GM23338 (cell line): ENCODE measurements at regions not wholly inside any gene's neighbourhood (a gene's known extent, or its start where the extent isn't known, plus 50 kb on each side); places are given as distances from the start of the nearest gene placed in this dataset.

ENCODE experiments used
- CTCF ChIP-seq, 2 experiments: fragments of 200-600 bp in 1 of 2; sonication (generic) in 1 of 2; conservative IDR thresholded peaks; 2 replicates each; pipeline versions ENCODE4 v1.5.1 to v1.6.1; 2016 to 2017; ENCODE audit warnings: antibody characterized with exemption in 2 of 2, low read depth in 2 of 2, mild to moderate bottlenecking in 2 of 2, moderate library complexity in 1 of 2
- ETS1 ChIP-seq: IDR thresholded peaks from 2 replicates; pipeline ENCODE4 v1.6.1; 2016; ENCODE audit warnings: antibody characterized with exemption
- EZH2 ChIP-seq: fragments of 200-600 bp; sonication (generic); IDR thresholded peaks from one replicate; pipeline ENCODE4 v1.8.0; 2017; ENCODE audit warnings: antibody characterized with exemption, mild to moderate bottlenecking, low read depth; ENCODE audit not compliant: unreplicated experiment
- EZH2phosphoT487 ChIP-seq: fragments of 200-600 bp; sonication (generic); IDR thresholded peaks from one replicate; pipeline ENCODE4 v1.8.1; 2018; ENCODE audit warnings: antibody characterized with exemption; ENCODE audit not compliant: unreplicated experiment
- JUNB ChIP-seq: IDR thresholded peaks from one replicate; pipeline ENCODE4 v1.6.1; 2016; ENCODE audit warnings: antibody characterized with exemption; ENCODE audit not compliant: unreplicated experiment
- NANOG ChIP-seq: IDR thresholded peaks from 2 replicates; pipeline ENCODE4 v1.6.1; 2016; ENCODE audit warnings: antibody characterized with exemption, borderline replicate concordance
- POLR2AphosphoS5 ChIP-seq: IDR thresholded peaks from 2 replicates; pipeline ENCODE4 v1.6.1; 2016; ENCODE audit warnings: antibody characterized with exemption, low read depth
- REST ChIP-seq: IDR thresholded peaks from one replicate; pipeline ENCODE4 v1.6.1; 2018; ENCODE audit warnings: antibody characterized with exemption; ENCODE audit not compliant: unreplicated experiment
- ZNF114 ChIP-seq: fragments of 250-450 bp; sonication (Bioruptor Pico); IDR thresholded peaks from 2 replicates; pipeline ENCODE4 v1.5.0; 2020; ENCODE audit warnings: mild to moderate bottlenecking, moderate library complexity
- ZNF331 ChIP-seq: fragments of 250-450 bp; sonication (Bioruptor Pico); IDR thresholded peaks from 2 replicates; pipeline ENCODE4 v1.5.0; 2020; ENCODE audit warnings: low read depth, mild to moderate bottlenecking, moderate library complexity
- ZNF462 ChIP-seq: fragments of 250-450 bp; sonication (Bioruptor Pico); IDR thresholded peaks from 2 replicates; pipeline ENCODE4 v1.5.0; 2020; ENCODE audit warnings: mild to moderate bottlenecking, moderate library complexity

- no peak for TF ChIP-seq ZNF462 (CRISPR knock-in tag)
- TF ChIP-seq EZH2phosphoT487: no peak
- no peak for TF ChIP-seq ZNF331
- TF ChIP-seq ETS1: no peak
- TF ChIP-seq NANOG: no peak
- no peak for TF ChIP-seq CTCF (conservative IDR thresholded peaks at IDR 0.05; ENCODE audit: low read depth in 2 of 2)
- no peak for TF ChIP-seq ZNF114 (CRISPR knock-in tag)
- TF ChIP-seq JUNB: no peak
- TF ChIP-seq EZH2: no peak
- TF ChIP-seq POLR2AphosphoS5: no peak
- no peak for TF ChIP-seq REST
Observed at GRCh38 chr13:44693156-44693764, 117.1 kb upstream of the TSC22D1 start (continued).
